PC-9 (cell line): ENCODE measurements at regions not wholly inside any gene's neighbourhood (a gene's known extent, or its start where the extent isn't known, plus 50 kb on each side); places are given as distances from the start of the nearest gene placed in this dataset.

Source experiments
- BruUV-seq: library from RNA; stranded (reverse); fragments of 400-500 nt; replicated peaks from 2 replicates; lab custom pipeline; 2021; lab: Mats Ljungman, UMichigan
- CTCF ChIA-PET: fragments of 300-600 bp; sonication (Branson Sonifier 250); formaldehyde crosslinking; loops from one replicate; lab custom pipeline; 2022; ENCODE audit warnings: antibody characterized with exemption; lab: Charles Lee
- POLR2A ChIA-PET: fragments of 300-600 bp; sonication (Branson Sonifier 250); formaldehyde crosslinking; loops from one replicate; lab custom pipeline; 2022; ENCODE audit warnings: antibody characterized with exemption; ENCODE audit not compliant: unreplicated experiment; lab: Charles Lee
- DNase-seq, 2 experiments: peaks; one replicate each; pipeline versions ENCODE4 v3.0.0 to v3.0.0-alpha.2; 2015 to 2022; ENCODE audit warnings: mixed read lengths in 1 of 2
- H2AFZ ChIP-seq: fragments of 200-600 bp; sonication (generic); 2 replicates; pipeline ENCODE4 v1.8.1; 2017; ENCODE audit warnings: antibody characterized with exemption
- H3F3A ChIP-seq: fragments of 200-600 bp; sonication (generic); 2 replicates; pipeline ENCODE4 v1.8.1; 2017; ENCODE audit warnings: antibody characterized with exemption, mild to moderate bottlenecking, low read depth; ENCODE audit not compliant: insufficient read depth
- H3K27ac ChIP-seq: fragments of 200-600 bp; sonication (generic); 2 replicates; pipeline ENCODE4 v1.6.1; 2016; ENCODE audit warnings: mixed run types
- H3K27me3 ChIP-seq: fragments of 200-600 bp; sonication (generic); 2 replicates; pipeline ENCODE4 v1.6.1; 2016; ENCODE audit warnings: low read depth, mixed run types; ENCODE audit not compliant: insufficient read depth
- H3K36me3 ChIP-seq: fragments of 200-600 bp; sonication (generic); 2 replicates; pipeline ENCODE4 v1.6.1; 2016; ENCODE audit warnings: low read depth, mixed run types
- H3K4me1 ChIP-seq: fragments of 200-600 bp; sonication (generic); replicated peaks from 2 replicates; pipeline ENCODE4 v1.6.1; 2016; ENCODE audit warnings: mixed run types; ENCODE audit not compliant: insufficient read depth
- H3K4me2 ChIP-seq: fragments of 200-600 bp; sonication (generic); 2 replicates; pipeline ENCODE4 v1.6.1; 2017; ENCODE audit warnings: mixed run types
- H3K4me3 ChIP-seq: fragments of 200-600 bp; sonication (generic); 2 replicates; pipeline ENCODE4 v1.6.1; 2016; ENCODE audit warnings: mixed run types
- H3K79me2 ChIP-seq: fragments of 200-600 bp; sonication (generic); 2 replicates; pipeline ENCODE4 v1.6.1; 2017; ENCODE audit warnings: low read depth, mixed run types
- H3K9me2 ChIP-seq: fragments of 200-600 bp; sonication (generic); 2 replicates; pipeline ENCODE4 v1.8.1; 2017; ENCODE audit warnings: mild to moderate bottlenecking; ENCODE audit not compliant: insufficient read depth
- H3K9me3 ChIP-seq: fragments of 200-600 bp; sonication (generic); 2 replicates; pipeline ENCODE4 v1.8.1; 2016; ENCODE audit warnings: low read depth; ENCODE audit not compliant: insufficient read depth
- H4K20me1 ChIP-seq: fragments of 200-600 bp; sonication (generic); 2 replicates; pipeline ENCODE4 v1.8.1; 2017; ENCODE audit not compliant: insufficient read depth
- EZH2 ChIP-seq: fragments of 200-600 bp; sonication (generic); IDR thresholded peaks from 2 replicates; pipeline ENCODE4 v1.8.0; 2017; ENCODE audit warnings: antibody characterized with exemption, low read depth
- intact Hi-C: fragments of 100-400 bp; cut with micrococcal nuclease; formaldehyde crosslinking; loops from one replicate; pipeline ENCODE4 v1.10.0; 2022; ENCODE audit not compliant: unreplicated experiment
- TF ChIP-seq, protein P1 (sequence below): fragments of 200-600 bp; sonication (generic); conservative IDR thresholded peaks from 2 replicates; pipeline ENCODE4 v1.6.1; 2017; ENCODE audit warnings: mixed run types, antibody characterized with exemption, mild to moderate bottlenecking, moderate library complexity

DNA sequence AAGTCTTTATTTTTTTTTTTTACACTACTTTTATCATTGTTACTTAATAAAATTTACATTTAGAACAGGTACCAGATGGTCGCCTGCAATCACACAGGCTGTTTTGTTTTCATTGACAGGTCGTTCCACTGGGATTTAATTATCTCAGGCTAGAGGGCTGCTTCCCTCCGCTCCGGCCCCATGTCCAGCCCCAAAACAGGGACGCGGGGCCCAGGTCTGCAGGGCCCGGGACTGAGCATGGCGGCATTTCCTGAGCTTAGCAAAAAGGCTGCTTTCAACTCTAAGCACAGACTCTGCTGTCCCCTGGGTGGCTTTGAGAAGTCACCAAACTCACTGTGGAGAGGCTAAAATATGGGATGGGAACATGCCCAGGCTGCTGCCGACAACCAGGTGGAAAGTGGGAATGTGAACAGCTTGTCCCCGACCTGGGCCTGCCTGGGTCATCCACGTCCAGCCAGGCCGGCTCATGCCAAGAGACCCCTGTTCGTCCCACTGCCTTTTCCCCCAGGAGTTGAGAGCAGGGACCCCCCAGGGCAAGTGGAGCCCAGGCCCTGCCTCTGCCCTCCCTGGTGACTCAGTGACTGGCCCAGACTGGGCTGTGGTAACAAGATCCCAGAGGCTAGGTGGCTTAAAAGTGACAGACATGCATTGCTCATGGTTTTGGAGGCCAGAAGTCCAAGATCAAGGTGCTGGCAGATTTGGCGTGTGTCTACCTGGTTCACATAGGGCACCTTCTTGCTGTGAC is 150.0 kb downstream of the SHANK2 start:
- CTCF ChIA-PET: no interaction called here
- intact Hi-C loops: no loop called here
- POLR2A ChIA-PET: no interaction called here
- peaks cover 6% of the 10 kb centered on the region; the same call in 1 of the 2 replicates for H3F3A ChIP-seq
- no peak overlapping the region for H2AFZ ChIP-seq
- H3K79me2 ChIP-seq: no peaks in the 10 kb centered on the region
- H3K4me1 ChIP-seq: no peaks in the 10 kb centered on the region
- H3K36me3 ChIP-seq: no peaks in the 10 kb centered on the region
- H3K9me2 ChIP-seq: no peaks in the 10 kb centered on the region
- no peak overlapping the region for H3K27ac ChIP-seq
- peaks cover 5% of the 10 kb centered on the region; the same call in 1 of the 2 replicates for H4K20me1 ChIP-seq
- H3K4me3 ChIP-seq: no peak overlapping the region
- no peaks in the 10 kb centered on the region for H3K27me3 ChIP-seq
- TF ChIP-seq, protein P1, sequence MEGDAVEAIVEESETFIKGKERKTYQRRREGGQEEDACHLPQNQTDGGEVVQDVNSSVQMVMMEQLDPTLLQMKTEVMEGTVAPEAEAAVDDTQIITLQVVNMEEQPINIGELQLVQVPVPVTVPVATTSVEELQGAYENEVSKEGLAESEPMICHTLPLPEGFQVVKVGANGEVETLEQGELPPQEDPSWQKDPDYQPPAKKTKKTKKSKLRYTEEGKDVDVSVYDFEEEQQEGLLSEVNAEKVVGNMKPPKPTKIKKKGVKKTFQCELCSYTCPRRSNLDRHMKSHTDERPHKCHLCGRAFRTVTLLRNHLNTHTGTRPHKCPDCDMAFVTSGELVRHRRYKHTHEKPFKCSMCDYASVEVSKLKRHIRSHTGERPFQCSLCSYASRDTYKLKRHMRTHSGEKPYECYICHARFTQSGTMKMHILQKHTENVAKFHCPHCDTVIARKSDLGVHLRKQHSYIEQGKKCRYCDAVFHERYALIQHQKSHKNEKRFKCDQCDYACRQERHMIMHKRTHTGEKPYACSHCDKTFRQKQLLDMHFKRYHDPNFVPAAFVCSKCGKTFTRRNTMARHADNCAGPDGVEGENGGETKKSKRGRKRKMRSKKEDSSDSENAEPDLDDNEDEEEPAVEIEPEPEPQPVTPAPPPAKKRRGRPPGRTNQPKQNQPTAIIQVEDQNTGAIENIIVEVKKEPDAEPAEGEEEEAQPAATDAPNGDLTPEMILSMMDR: no peak
- TF ChIP-seq EZH2: no peak
- H3K4me2 ChIP-seq: no peak overlapping the region
- no peaks in the 10 kb centered on the region for H3K9me3 ChIP-seq
- DNase-seq: no peak
- BruUV-seq: no TSS peak

DNA sequence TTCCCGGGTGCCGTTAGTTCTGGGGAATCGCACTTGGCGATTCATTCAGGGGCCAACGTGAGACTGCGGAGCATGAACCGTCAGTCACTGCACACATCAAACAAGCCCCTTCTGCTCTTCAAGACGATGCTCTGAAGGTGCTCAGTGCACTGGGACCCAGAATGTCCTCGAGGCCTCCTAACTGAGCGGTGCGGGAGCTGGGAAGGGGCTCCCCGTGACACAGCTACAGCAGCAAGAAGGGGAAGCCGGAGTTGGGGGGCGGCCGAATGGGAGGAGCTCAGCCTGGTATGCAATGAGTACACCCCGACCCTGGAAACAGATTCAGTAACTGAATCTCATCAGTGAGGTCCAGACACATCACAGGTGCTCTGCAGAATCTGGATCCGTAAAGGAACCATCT is 150.8 kb downstream of the SHANK2 start:
- Histone ChIP-seq H3K4me2 (no peak overlapping the region), H2AFZ (no peak overlapping the region), H3K9me2 (no peaks in the 10 kb centered on the region), H4K20me1 (peaks cover 8% of the 10 kb centered on the region; the same call in 1 of the 2 replicates), H3K9me3 (no peaks in the 10 kb centered on the region), H3K27ac (no peak overlapping the region), H3K79me2 (no peaks in the 10 kb centered on the region), H3F3A (peaks cover 6% of the 10 kb centered on the region; the same call in 1 of the 2 replicates), H3K4me1 (peaks cover 4% of the 10 kb centered on the region; the same call in 1 of the 2 replicates), H3K36me3 (no peaks in the 10 kb centered on the region), H3K27me3 (no peaks in the 10 kb centered on the region), H3K4me3 (no peak overlapping the region)
- CTCF ChIA-PET: no interaction called here
- intact Hi-C loops: no loop called here
- no peak for DNase-seq
- TF ChIP-seq, protein P1: no peak
- TF ChIP-seq EZH2: no peak
- POLR2A ChIA-PET: no interaction called here
- no TSS peak for BruUV-seq

DNA sequence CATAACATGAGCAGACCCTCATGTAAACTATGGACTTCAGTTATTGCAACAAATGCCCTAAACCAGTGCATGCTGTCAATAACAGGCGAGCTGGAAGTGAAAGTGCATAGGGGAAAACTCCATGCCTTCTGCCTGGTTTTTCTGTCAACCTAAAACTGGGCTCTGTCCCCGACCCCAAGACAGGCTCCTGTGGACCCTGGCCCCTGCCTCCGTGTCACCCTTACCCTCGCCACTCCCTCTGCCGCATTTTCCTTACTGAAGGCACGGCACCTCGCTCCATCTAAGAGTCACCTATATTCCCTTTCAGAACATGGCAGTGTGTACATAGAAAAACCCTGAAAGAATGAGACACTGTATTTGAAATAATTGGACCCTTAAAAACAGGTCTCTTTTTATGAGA is 151.3 kb downstream of the SHANK2 start:
- POLR2A ChIA-PET: no interaction called here
- Histone ChIP-seq H3F3A (peaks cover 6% of the 10 kb centered on the region; the same call in 1 of the 2 replicates), H3K4me1 (peaks cover 4% of the 10 kb centered on the region; the same call in 1 of the 2 replicates), H3K4me2 (no peak overlapping the region), H3K36me3 (no peaks in the 10 kb centered on the region), H3K9me2 (no peaks in the 10 kb centered on the region), H3K79me2 (no peaks in the 10 kb centered on the region), H2AFZ (no peak overlapping the region), H4K20me1 (peaks cover 8% of the 10 kb centered on the region; the same call in 1 of the 2 replicates), H3K27ac (no peak overlapping the region), H3K27me3 (no peaks in the 10 kb centered on the region), H3K9me3 (no peaks in the 10 kb centered on the region), H3K4me3 (no peak overlapping the region)
- TF ChIP-seq, protein P1: no peak
- no peak for TF ChIP-seq EZH2
- intact Hi-C loops: no loop called here
- CTCF ChIA-PET: interaction anchor here (0.7 kb wide), 1 partner anchor 368 kb away, joined by 4 read pairs; no protein-coding TSS in a partner anchor
- no peak for DNase-seq
- BruUV-seq: no TSS peak
